ENCODE measurements at regions not wholly inside any gene's neighbourhood (a gene's known extent, or its start where the extent isn't known, plus 50 kb on each side); places are given as distances from the start of the nearest gene placed in this dataset.

DNA sequence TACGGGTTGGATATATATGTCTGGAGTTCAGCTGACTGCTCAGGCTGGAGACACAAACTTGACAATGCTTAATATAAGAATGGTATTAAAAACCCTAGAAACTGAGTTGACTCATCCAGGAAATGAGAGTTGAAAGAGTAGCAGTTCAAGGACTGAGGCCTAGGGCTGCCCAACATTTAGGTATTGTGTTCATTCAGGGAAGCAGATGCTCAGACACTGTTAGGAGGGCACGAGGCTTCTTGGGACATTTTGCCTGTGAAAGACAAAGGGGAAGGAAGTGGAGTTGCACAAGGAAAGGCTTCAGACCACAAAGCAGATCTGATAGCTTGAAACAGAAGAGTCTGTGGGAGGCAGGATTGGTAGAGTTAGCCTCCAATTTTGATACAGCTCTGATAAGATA is 52.0 kb upstream of the HS3ST1 start:
- TF ChIP-seq, protein P1, sequence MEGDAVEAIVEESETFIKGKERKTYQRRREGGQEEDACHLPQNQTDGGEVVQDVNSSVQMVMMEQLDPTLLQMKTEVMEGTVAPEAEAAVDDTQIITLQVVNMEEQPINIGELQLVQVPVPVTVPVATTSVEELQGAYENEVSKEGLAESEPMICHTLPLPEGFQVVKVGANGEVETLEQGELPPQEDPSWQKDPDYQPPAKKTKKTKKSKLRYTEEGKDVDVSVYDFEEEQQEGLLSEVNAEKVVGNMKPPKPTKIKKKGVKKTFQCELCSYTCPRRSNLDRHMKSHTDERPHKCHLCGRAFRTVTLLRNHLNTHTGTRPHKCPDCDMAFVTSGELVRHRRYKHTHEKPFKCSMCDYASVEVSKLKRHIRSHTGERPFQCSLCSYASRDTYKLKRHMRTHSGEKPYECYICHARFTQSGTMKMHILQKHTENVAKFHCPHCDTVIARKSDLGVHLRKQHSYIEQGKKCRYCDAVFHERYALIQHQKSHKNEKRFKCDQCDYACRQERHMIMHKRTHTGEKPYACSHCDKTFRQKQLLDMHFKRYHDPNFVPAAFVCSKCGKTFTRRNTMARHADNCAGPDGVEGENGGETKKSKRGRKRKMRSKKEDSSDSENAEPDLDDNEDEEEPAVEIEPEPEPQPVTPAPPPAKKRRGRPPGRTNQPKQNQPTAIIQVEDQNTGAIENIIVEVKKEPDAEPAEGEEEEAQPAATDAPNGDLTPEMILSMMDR (IDR thresholded peaks at IDR 0.05) = no peak
- TF ChIP-seq CREM (CRISPR knock-in tag; IDR thresholded peaks at IDR 0.05) = no peak
- TF ChIP-seq TEAD4 (CRISPR knock-in tag; IDR thresholded peaks at IDR 0.05) = no peak
- TF ChIP-seq E2F1 (CRISPR knock-in tag; IDR thresholded peaks at IDR 0.05) = no peak
- no peak for TF ChIP-seq JUN (CRISPR knock-in tag; IDR thresholded peaks at IDR 0.05)
- TF ChIP-seq MAX (CRISPR knock-in tag; IDR thresholded peaks at IDR 0.05) = no peak
- no peak for TF ChIP-seq ZNF671 (CRISPR knock-in tag; IDR thresholded peaks at IDR 0.05)
- no peak for TF ChIP-seq ELF4 (CRISPR knock-in tag; IDR thresholded peaks at IDR 0.05; ENCODE audit: low read depth)
- TF ChIP-seq USF2 (CRISPR knock-in tag; IDR thresholded peaks at IDR 0.05) = no peak
